IMR-90 (cell line): ENCODE measurements at regions not wholly inside any gene's neighbourhood (a gene's known extent, or its start where the extent isn't known, plus 50 kb on each side); places are given as distances from the start of the nearest gene placed in this dataset.

ENCODE experiments used
- ATAC-seq: fragments of 200-7000 bp; cut with Tn5 transposase; 2 replicates; pipeline ENCODE4 v1.9.1; 2020; ENCODE audit warnings: low read depth, mild to moderate bottlenecking, moderate library complexity
- BruUV-seq: library from RNA; stranded (reverse); fragments of 400-500 nt; replicated peaks from 2 replicates; lab custom pipeline; 2021; lab: Mats Ljungman, UMichigan
- CTCF ChIA-PET: fragments of 300-600 bp; formaldehyde crosslinking; extraction: SDS; loops from one replicate; lab custom pipeline; 2021; ENCODE audit warnings: antibody characterized with exemption; lab: Yijun Ruan, JAX
- POLR2A ChIA-PET: fragments of 300-600 bp; sonication (Branson Sonifier 250); formaldehyde crosslinking; loops from one replicate; lab custom pipeline; 2022; ENCODE audit warnings: antibody characterized with exemption; ENCODE audit not compliant: unreplicated experiment; lab: Charles Lee
- DNase-seq: peaks from one replicate; pipeline ENCODE4 v3.0.0; 2013
- H2AFZ ChIP-seq: replicated peaks from 2 replicates; pipeline ENCODE3; 2013; ENCODE audit warnings: low read length, mild to moderate bottlenecking; ENCODE audit not compliant: poor library complexity
- H2AK5ac ChIP-seq: 2 replicates; pipeline ENCODE4 v1.6.1; 2013; ENCODE audit warnings: low read depth, low read length, inconsistent platforms
- H2AK9ac ChIP-seq: replicated peaks from 2 replicates; pipeline ENCODE3; 2013; ENCODE audit warnings: mild to moderate bottlenecking, low read depth, low read length, moderate library complexity; ENCODE audit not compliant: poor library complexity
- H2BK120ac ChIP-seq: 2 replicates; pipeline ENCODE4 v1.6.1; 2013; ENCODE audit warnings: low read depth, low read length, inconsistent platforms
- H2BK15ac ChIP-seq: 3 replicates; pipeline ENCODE4 v1.6.1; 2013; ENCODE audit warnings: low read depth, low read length, inconsistent platforms
- H2BK20ac ChIP-seq: 2 replicates; pipeline ENCODE4 v1.6.1; 2013; ENCODE audit warnings: low read depth, mild to moderate bottlenecking, inconsistent platforms, low read length, moderate library complexity
- H2BK5ac ChIP-seq: 2 replicates; pipeline ENCODE4 v1.6.1; 2013; ENCODE audit warnings: mild to moderate bottlenecking, low read depth, low read length, inconsistent platforms; ENCODE audit not compliant: poor library complexity, severe bottlenecking
- H3K14ac ChIP-seq: replicated peaks from 2 replicates; pipeline ENCODE4 v1.6.1; 2013; ENCODE audit warnings: low read depth, low read length, inconsistent platforms
- H3K18ac ChIP-seq: 2 replicates; pipeline ENCODE4 v1.6.1; 2013; ENCODE audit warnings: low read depth, low read length, control low read depth
- H3K23ac ChIP-seq: 2 replicates; pipeline ENCODE4 v1.6.1; 2013; ENCODE audit warnings: low read depth, low read length, inconsistent platforms
- H3K27ac ChIP-seq: 2 replicates; pipeline ENCODE4 v1.5.1; 2013; ENCODE audit warnings: mild to moderate bottlenecking, control low read depth, low read length; ENCODE audit not compliant: insufficient read depth
- H3K27me3 ChIP-seq: 2 replicates; pipeline ENCODE4 v1.6.1; 2013; ENCODE audit warnings: low read length; ENCODE audit not compliant: control insufficient read depth, insufficient read depth
- H3K36me3 ChIP-seq: 2 replicates; pipeline ENCODE4 v1.6.1; 2013; ENCODE audit warnings: low read length, mixed read lengths; ENCODE audit not compliant: control insufficient read depth, insufficient read depth
- H3K4ac ChIP-seq: 2 replicates; pipeline ENCODE4 v1.6.1; 2013; ENCODE audit warnings: low read depth, low read length, inconsistent platforms
- H3K4me1 ChIP-seq: 2 replicates; pipeline ENCODE4 v1.6.1; 2013; ENCODE audit warnings: low read length, mixed read lengths; ENCODE audit not compliant: control insufficient read depth, insufficient read depth
- H3K4me2 ChIP-seq: 2 replicates; pipeline ENCODE4 v1.6.1; 2013; ENCODE audit warnings: low read depth, mild to moderate bottlenecking, control low read depth, low read length, moderate library complexity
- H3K4me3 ChIP-seq: 2 replicates; pipeline ENCODE4 v1.5.1; 2013; ENCODE audit warnings: low read depth, mild to moderate bottlenecking, control low read depth, low read length, moderate library complexity; ENCODE audit not compliant: insufficient read depth
- H3K56ac ChIP-seq: 2 replicates; pipeline ENCODE4 v1.6.1; 2013; ENCODE audit warnings: low read length, inconsistent platforms; ENCODE audit not compliant: insufficient read depth; ENCODE audit errors: extremely low read depth
- H3K79me1 ChIP-seq, 2 experiments: 2 replicates each; pipeline ENCODE4 v1.6.1; 2013; ENCODE audit warnings: low read length in 2 of 2, inconsistent platforms in 1 of 2, low read depth in 1 of 2
- H3K9ac ChIP-seq: 2 replicates; pipeline ENCODE4 v1.6.1; 2013; ENCODE audit warnings: low read depth, low read length, control low read depth
- H3K9me1 ChIP-seq: 2 replicates; pipeline ENCODE4 v1.6.1; 2013; ENCODE audit warnings: low read length, inconsistent platforms; ENCODE audit not compliant: insufficient read depth
- H3K9me3 ChIP-seq: 2 replicates; pipeline ENCODE4 v1.6.1; 2013; ENCODE audit warnings: low read length; ENCODE audit not compliant: control insufficient read depth, insufficient read depth
- H4K20me1 ChIP-seq: 2 replicates; pipeline ENCODE4 v1.6.1; 2013; ENCODE audit warnings: low read length, inconsistent platforms; ENCODE audit not compliant: insufficient read depth
- H4K5ac ChIP-seq: 2 replicates; pipeline ENCODE4 v1.6.1; 2013; ENCODE audit warnings: mild to moderate bottlenecking, low read depth, low read length, control low read depth
- H4K8ac ChIP-seq, 2 experiments: 2 replicates each; pipeline ENCODE4 v1.6.1; 2013; ENCODE audit warnings: low read depth in 2 of 2, low read length in 2 of 2, control low read depth in 1 of 2, inconsistent platforms in 1 of 2
- H4K91ac ChIP-seq: 2 replicates; pipeline ENCODE4 v1.6.1; 2013; ENCODE audit warnings: low read depth, low read length, inconsistent platforms; ENCODE audit not compliant: insufficient read depth
- CHD1 ChIP-seq: IDR thresholded peaks from 2 replicates; pipeline ENCODE4 v1.6.1; 2012; ENCODE audit warnings: low read depth, low read length, improper control_type of control experiment
- CTCF ChIP-seq: conservative IDR thresholded peaks from 2 replicates; pipeline ENCODE4 v1.5.1; 2012; ENCODE audit warnings: mild to moderate bottlenecking, low read depth, low read length, improper control_type of control experiment
- ELK1 ChIP-seq: fragments of 150-350 bp; IDR thresholded peaks from 2 replicates; pipeline ENCODE4 v1.6.1; 2016; ENCODE audit warnings: low read depth, mild to moderate bottlenecking, low read length, moderate library complexity, borderline replicate concordance
- MAFK ChIP-seq: IDR thresholded peaks from 2 replicates; pipeline ENCODE4 v1.6.1; 2012; ENCODE audit warnings: low read depth, low read length, improper control_type of control experiment
- MAZ ChIP-seq: IDR thresholded peaks from 2 replicates; pipeline ENCODE4 v1.6.1; 2012; ENCODE audit warnings: low read depth, mild to moderate bottlenecking, low read length, improper control_type of control experiment, moderate library complexity, borderline replicate concordance
- MXI1 ChIP-seq: IDR thresholded peaks from 2 replicates; pipeline ENCODE4 v1.6.1; 2012; ENCODE audit warnings: low read depth, mild to moderate bottlenecking, low read length, moderate library complexity, borderline replicate concordance
- NFE2L2 ChIP-seq: fragments of 150-350 bp; IDR thresholded peaks from 2 replicates; pipeline ENCODE4 v1.6.1; 2016; ENCODE audit warnings: low read depth, mild to moderate bottlenecking, low read length
- POLR2A ChIP-seq: IDR thresholded peaks from 2 replicates; pipeline ENCODE4 v1.6.1; 2012; ENCODE audit warnings: mild to moderate bottlenecking, low read depth, low read length
- RAD21 ChIP-seq: IDR thresholded peaks from 2 replicates; pipeline ENCODE4 v1.6.1; 2012; ENCODE audit warnings: low read length, improper control_type of control experiment
- USF2 ChIP-seq: fragments of 150-350 bp; IDR thresholded peaks from 2 replicates; pipeline ENCODE4 v1.6.1; 2017; ENCODE audit warnings: mild to moderate bottlenecking, antibody characterized with exemption, low read length, low read depth
- WGBS, 2 experiments: methylation state at CpG; one replicate each; pipeline versions ENCODE4 v1.1.5 to v1.1.7; 2013; ENCODE audit warnings: missing lambda C conversion rate in 2 of 2; ENCODE audit not compliant: insufficient read length in 1 of 2; ENCODE audit errors: extremely low coverage in 2 of 2; 5-methylcytosine and 5-hydroxymethylcytosine counted together
- dilution Hi-C: fragments of 300-500 bp; cut with HindIII; formaldehyde crosslinking; loops from one replicate; pipeline ENCODE4 v1.14.3; 2018; ENCODE audit warnings: low sequenced_read_pairs; ENCODE audit not compliant: unreplicated experiment
- in situ Hi-C: fragments of 300-500 bp; cut with MboI; formaldehyde crosslinking; loops from 3 replicates; pipeline ENCODE4 v1.14.3; 2019; ENCODE audit warnings: low sequenced_read_pairs, inconsistent platforms, mixed read lengths
- intact Hi-C: fragments of 100-400 bp; cut with micrococcal nuclease; formaldehyde crosslinking; loops from 2 replicates; pipeline ENCODE4 v1.10.0; 2022

GRCh38 chr3:74036102-74036501, 411.4 kb upstream of the PDZRN3 start:
- H3K14ac ChIP-seq = no peak overlapping the region
- no peak overlapping the region for H2BK5ac ChIP-seq
- no peak for ATAC-seq
- no peaks in the 10 kb centered on the region for H3K36me3 ChIP-seq
- no peak for DNase-seq
- no peak overlapping the region for H2BK120ac ChIP-seq
- CTCF ChIA-PET = no interaction called here
- no peak overlapping the region for H2AK9ac ChIP-seq
- no peaks in the 10 kb centered on the region for H3K27me3 ChIP-seq
- no peak overlapping the region for H2BK20ac ChIP-seq
- H3K18ac ChIP-seq = no peak overlapping the region
- no peaks in the 10 kb centered on the region for H3K9me3 ChIP-seq
- H2AK5ac ChIP-seq = no peak overlapping the region
- no peak overlapping the region for H3K56ac ChIP-seq
- no peak overlapping the region for H3K4ac ChIP-seq
- no peak overlapping the region for H3K9ac ChIP-seq
- in situ Hi-C loops = no loop called here
- H3K23ac ChIP-seq = no peak overlapping the region
- TF ChIP-seq MXI1 (no peak), POLR2A (no peak), ELK1 (no peak), MAFK (no peak), CTCF (no peak), CHD1 (no peak), RAD21 (no peak), MAZ (no peak), USF2 (no peak), NFE2L2 (no peak)
- H4K5ac ChIP-seq = no peak overlapping the region
- H3K4me2 ChIP-seq = no peak overlapping the region
- WGBS, 2 experiments = no CpG with 5 or more reads among the region's 3 CpGs
- POLR2A ChIA-PET = no interaction called here
- no TSS peak for BruUV-seq
- no peak overlapping the region for H3K4me3 ChIP-seq
- no peak overlapping the region for H4K8ac ChIP-seq
- H3K9me1 ChIP-seq = no peaks in the 10 kb centered on the region
- no peak overlapping the region for H3K27ac ChIP-seq
- H4K20me1 ChIP-seq = no peaks in the 10 kb centered on the region
- no peaks in the 10 kb centered on the region for H3K4me1 ChIP-seq
- no peak overlapping the region for H2BK15ac ChIP-seq
- no peak overlapping the region for H2AFZ ChIP-seq
- no peaks in the 10 kb centered on the region for H3K79me1 ChIP-seq
- dilution Hi-C loops = no loop called here
- intact Hi-C loops = no loop called here
- no peak overlapping the region for H4K91ac ChIP-seq
